ENCODE measurements at regions not wholly inside any gene's neighbourhood (a gene's known extent, or its start where the extent isn't known, plus 50 kb on each side); places are given as distances from the start of the nearest gene placed in this dataset.

DNA sequence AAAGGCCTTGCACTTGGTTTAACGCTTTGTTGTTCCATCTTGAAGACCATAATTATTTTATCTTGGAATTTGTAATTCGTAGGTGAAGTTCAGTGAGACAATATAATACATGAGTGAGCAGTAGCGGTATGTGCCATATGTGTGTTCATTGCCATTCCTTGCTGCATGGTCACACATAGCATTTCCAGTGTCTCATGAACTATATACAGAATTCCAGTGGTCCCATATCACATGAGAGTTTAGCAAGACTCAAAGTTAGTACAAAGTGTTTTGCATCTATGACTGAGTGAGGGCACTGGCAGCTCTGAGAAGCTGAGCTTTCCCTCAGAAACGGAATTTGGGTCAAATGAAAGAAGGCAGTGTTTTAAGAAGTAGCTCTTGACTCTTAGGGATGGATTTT, 359.8 kb downstream of the FOXG1 start:
- POLR2A ChIA-PET: no interaction called here
- no peak overlapping the region for H3K4me2 ChIP-seq
- no peak for FAIRE-seq
- no peak overlapping the region for H3K4me3 ChIP-seq
- no peak for TF ChIP-seq RNF2 (IDR thresholded peaks at IDR 0.05; ENCODE audit: borderline replicate concordance, low read depth)
- no peak for TF ChIP-seq SREBF2 (IDR thresholded peaks at IDR 0.05)
- TF ChIP-seq MAFK (IDR thresholded peaks at IDR 0.05; ENCODE audit: partially characterized antibody): no peak
- no peak for TF ChIP-seq CBX2 (IDR thresholded peaks at IDR 0.05; ENCODE audit: borderline replicate concordance, low read depth)
- TF ChIP-seq KDM1A (IDR thresholded peaks at IDR 0.05; ENCODE audit: low read depth): no peak
- TF ChIP-seq CTCF (IDR thresholded peaks at IDR 0.05): no peak
- no peak for TF ChIP-seq EP300 (IDR thresholded peaks at IDR 0.05)
- no peak for TF ChIP-seq MAZ (IDR thresholded peaks at IDR 0.05; ENCODE audit: borderline replicate concordance, low read depth, low read length)
- no peak for TF ChIP-seq TP53 (CRISPR knock-in tag; IDR thresholded peaks at IDR 0.05)
- TF ChIP-seq FOXS1 (CRISPR knock-in tag; IDR thresholded peaks at IDR 0.05): no peak
- TF ChIP-seq, protein P1, sequence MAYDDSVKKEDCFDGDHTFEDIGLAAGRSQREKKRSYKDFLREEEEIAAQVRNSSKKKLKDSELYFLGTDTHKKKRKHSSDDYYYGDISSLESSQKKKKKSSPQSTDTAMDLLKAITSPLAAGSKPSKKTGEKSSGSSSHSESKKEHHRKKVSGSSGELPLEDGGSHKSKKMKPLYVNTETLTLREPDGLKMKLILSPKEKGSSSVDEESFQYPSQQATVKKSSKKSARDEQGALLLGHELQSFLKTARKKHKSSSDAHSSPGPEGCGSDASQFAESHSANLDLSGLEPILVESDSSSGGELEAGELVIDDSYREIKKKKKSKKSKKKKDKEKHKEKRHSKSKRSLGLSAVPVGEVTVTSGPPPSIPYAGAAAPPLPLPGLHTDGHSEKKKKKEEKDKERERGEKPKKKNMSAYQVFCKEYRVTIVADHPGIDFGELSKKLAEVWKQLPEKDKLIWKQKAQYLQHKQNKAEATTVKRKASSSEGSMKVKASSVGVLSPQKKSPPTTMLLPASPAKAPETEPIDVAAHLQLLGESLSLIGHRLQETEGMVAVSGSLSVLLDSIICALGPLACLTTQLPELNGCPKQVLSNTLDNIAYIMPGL (CRISPR knock-in tag; IDR thresholded peaks at IDR 0.05; ENCODE audit: borderline replicate concordance): no peak
- no peaks in the 10 kb centered on the region for H3K9me3 ChIP-seq
- ATAC-seq: no peak
- WGBS (ENCODE audit: missing lambda C conversion rate): 17% methylated on average over 4 of the region's 4 CpGs
- CTCF ChIA-PET: no interaction called here
- no peak overlapping the region for H3K27ac ChIP-seq
- H3K4me1 ChIP-seq: no peaks in the 10 kb centered on the region
- DNase-seq (ENCODE audit: low read depth in 1 of 2, low spot score in 1 of 2): no peak

- 12% methylated on average over 2 of the region's 2 CpGs for WGBS (ENCODE audit: missing lambda C conversion rate)
- DNase-seq (ENCODE audit: low read depth in 1 of 2, low spot score in 1 of 2) (no peak), ATAC-seq (no peak), FAIRE-seq (no peak)
- Histone ChIP-seq H3K27ac (no peak overlapping the region), H3K4me1 (no peaks in the 10 kb centered on the region), H3K4me2 (no peak overlapping the region), H3K9me3 (no peaks in the 10 kb centered on the region), H3K4me3 (no peak overlapping the region)
- POLR2A ChIA-PET: no interaction called here
- CTCF ChIA-PET: no interaction called here
- TF ChIP-seq JUN (IDR thresholded peaks at IDR 0.05): no peak
These were observed 360.3 kb downstream of the FOXG1 start for GRCh38 chr14:29126865-29127264.

DNA sequence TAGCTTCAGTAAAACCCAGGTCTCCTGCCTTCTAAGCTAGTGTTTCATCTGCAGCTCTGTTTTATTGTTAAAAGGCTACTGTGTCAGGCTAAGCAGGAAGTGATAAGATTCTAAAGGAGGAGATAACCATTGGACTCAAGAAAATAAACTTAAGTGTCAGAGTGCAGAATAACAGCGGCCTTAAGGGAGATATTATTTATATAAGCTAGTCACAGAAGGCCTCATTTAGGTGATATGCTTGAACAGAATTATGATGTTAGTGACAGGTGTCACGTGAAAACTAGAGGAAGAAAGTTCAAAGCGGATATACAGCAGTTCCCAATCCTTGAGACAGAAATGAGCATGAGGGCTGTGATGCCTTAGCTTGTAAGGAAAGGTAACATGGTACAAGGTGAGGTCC, 373.4 kb downstream of the FOXG1 start:
- ChIA-PET POLR2A (no interaction called here), CTCF (no interaction called here)

DNA sequence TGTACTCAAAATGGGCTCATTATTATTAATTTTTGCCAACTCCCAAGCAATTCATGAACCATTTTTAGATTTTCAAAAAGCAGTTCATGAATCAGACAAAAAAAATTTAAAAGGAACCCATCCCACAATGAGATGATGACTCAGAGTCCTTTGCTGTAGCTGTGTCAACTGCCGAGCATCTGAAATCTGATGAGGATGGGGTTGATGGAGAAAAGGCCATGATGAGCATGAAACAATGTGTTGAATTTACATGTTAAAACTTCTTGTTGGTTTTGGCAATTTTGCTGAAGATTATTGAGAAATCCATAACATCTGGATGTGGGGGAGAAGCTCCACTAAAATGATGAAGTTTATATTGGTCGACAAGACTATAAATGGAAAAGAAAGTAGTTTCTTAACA, 378.0 kb downstream of the FOXG1 start:
- POLR2A ChIA-PET: no interaction called here
- CTCF ChIA-PET: no interaction called here
- WGBS (ENCODE audit: missing lambda C conversion rate): 8% methylated on average over 2 of the region's 2 CpGs
- H3K4me1 ChIP-seq: no peaks in the 10 kb centered on the region
- H3K27ac ChIP-seq: no peak overlapping the region
- H3K4me2 ChIP-seq: no peak overlapping the region
- ATAC-seq (no peak), DNase-seq (ENCODE audit: low read depth in 1 of 2, low spot score in 1 of 2) (no peak), FAIRE-seq (no peak)
- no peak overlapping the region for H3K4me3 ChIP-seq
- no peaks in the 10 kb centered on the region for H3K9me3 ChIP-seq
- TF ChIP-seq EHMT2 (IDR thresholded peaks at IDR 0.05; ENCODE audit: low read depth): no peak
- no peak for TF ChIP-seq HOXB13 (CRISPR knock-in tag; IDR thresholded peaks at IDR 0.05; ENCODE audit: low read depth)
- TF ChIP-seq, protein P2, sequence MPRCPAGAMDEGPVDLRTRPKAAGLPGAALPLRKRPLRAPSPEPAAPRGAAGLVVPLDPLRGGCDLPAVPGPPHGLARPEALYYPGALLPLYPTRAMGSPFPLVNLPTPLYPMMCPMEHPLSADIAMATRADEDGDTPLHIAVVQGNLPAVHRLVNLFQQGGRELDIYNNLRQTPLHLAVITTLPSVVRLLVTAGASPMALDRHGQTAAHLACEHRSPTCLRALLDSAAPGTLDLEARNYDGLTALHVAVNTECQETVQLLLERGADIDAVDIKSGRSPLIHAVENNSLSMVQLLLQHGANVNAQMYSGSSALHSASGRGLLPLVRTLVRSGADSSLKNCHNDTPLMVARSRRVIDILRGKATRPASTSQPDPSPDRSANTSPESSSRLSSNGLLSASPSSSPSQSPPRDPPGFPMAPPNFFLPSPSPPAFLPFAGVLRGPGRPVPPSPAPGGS (IDR thresholded peaks at IDR 0.05): no peak
- TF ChIP-seq, protein P3, sequence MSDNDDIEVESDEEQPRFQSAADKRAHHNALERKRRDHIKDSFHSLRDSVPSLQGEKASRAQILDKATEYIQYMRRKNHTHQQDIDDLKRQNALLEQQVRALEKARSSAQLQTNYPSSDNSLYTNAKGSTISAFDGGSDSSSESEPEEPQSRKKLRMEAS (IDR thresholded peaks at IDR 0.05): no peak
- TF ChIP-seq KDM5A (IDR thresholded peaks at IDR 0.05): no peak
- TF ChIP-seq EP300 (IDR thresholded peaks at IDR 0.05): no peak
- no peak for TF ChIP-seq PHF8 (IDR thresholded peaks at IDR 0.05; ENCODE audit: borderline replicate concordance, low read depth)

More for the DNA sequence above, 373.4 kb downstream of the FOXG1 start:
- DNase-seq (ENCODE audit: low read depth in 1 of 2, low spot score in 1 of 2) (no peak), ATAC-seq (no peak), FAIRE-seq (no peak)
- H3K9me3 ChIP-seq: no peaks in the 10 kb centered on the region
- no peak overlapping the region for H3K4me2 ChIP-seq
- no peak overlapping the region for H3K4me3 ChIP-seq
- TF ChIP-seq ATOH8 (CRISPR knock-in tag; IDR thresholded peaks at IDR 0.05; ENCODE audit: low read depth) (no peak), EHMT2 (IDR thresholded peaks at IDR 0.05; ENCODE audit: low read depth) (no peak), BHLHE40 (IDR thresholded peaks at IDR 0.05; ENCODE audit: low read depth, low read length) (no peak)
- 7% methylated on average over 3 of the region's 3 CpGs for WGBS (ENCODE audit: missing lambda C conversion rate)
- no peak overlapping the region for H3K27ac ChIP-seq
- no peaks in the 10 kb centered on the region for H3K4me1 ChIP-seq

Data from A549 (cell line).